Body of pancreas (tissue), 4 donors: ENCODE measurements at regions not wholly inside any gene's neighbourhood (a gene's known extent, or its start where the extent isn't known, plus 50 kb on each side); places are given as distances from the start of the nearest gene placed in this dataset.

Experiments used
- POLR2A ChIP-seq, 3 donors: fragments of 450-650 bp; IDR thresholded peaks; one replicate each; pipeline ENCODE4 v1.6.1; 2016; ENCODE audit warnings: antibody characterized with exemption in 3 of 3, mild to moderate bottlenecking in 2 of 3
- TF ChIP-seq, protein P1 (sequence below), 7 experiments: fragments of 450-650 bp in 4 of 7; fragments of 200-600 bp in 3 of 7; sonication (generic) in 3 of 7; IDR thresholded peaks; one replicate each; pipeline ENCODE4 v1.5.1; 2016 to 2019; ENCODE audit warnings: antibody characterized with exemption in 7 of 7

DNA sequence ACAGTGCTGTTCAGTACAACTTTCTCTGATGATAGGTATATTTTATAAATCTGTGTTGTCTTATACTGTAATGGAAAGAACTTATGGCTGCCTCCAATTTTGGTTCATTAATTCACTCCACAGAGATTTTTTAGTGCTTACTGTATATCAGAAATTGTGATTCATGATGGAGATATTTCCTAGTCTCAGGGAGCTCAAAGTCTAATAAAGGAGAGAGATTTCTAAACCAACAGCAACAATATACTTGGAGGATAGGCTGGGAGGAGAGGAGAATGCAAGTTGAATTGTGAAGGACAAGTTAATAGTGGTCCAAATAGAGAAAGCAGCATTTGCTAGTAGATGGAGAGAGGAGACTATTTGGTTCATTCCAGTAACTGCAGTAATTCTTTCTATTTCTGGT lies 63.5 kb downstream of the TANC2 start:
- TF ChIP-seq, protein P1, sequence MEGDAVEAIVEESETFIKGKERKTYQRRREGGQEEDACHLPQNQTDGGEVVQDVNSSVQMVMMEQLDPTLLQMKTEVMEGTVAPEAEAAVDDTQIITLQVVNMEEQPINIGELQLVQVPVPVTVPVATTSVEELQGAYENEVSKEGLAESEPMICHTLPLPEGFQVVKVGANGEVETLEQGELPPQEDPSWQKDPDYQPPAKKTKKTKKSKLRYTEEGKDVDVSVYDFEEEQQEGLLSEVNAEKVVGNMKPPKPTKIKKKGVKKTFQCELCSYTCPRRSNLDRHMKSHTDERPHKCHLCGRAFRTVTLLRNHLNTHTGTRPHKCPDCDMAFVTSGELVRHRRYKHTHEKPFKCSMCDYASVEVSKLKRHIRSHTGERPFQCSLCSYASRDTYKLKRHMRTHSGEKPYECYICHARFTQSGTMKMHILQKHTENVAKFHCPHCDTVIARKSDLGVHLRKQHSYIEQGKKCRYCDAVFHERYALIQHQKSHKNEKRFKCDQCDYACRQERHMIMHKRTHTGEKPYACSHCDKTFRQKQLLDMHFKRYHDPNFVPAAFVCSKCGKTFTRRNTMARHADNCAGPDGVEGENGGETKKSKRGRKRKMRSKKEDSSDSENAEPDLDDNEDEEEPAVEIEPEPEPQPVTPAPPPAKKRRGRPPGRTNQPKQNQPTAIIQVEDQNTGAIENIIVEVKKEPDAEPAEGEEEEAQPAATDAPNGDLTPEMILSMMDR (IDR thresholded peaks at IDR 0.05), result no peak
- no peak for TF ChIP-seq POLR2A (IDR thresholded peaks at IDR 0.05)
